OCI-LY7 (cell line): ENCODE measurements at regions not wholly inside any gene's neighbourhood (a gene's known extent, or its start where the extent isn't known, plus 50 kb on each side); places are given as distances from the start of the nearest gene placed in this dataset.

Experiments
- EZH2phosphoT487 ChIP-seq: fragments of 200-600 bp; sonication (generic); IDR thresholded peaks from 2 replicates; pipeline ENCODE4 v1.6.1; 2018; ENCODE audit warnings: low read depth, borderline replicate concordance, mild to moderate bottlenecking, mixed run types, antibody characterized with exemption, low read length, moderate library complexity, mixed read lengths
- TF ChIP-seq, protein P1 (sequence below): fragments of 200-600 bp; sonication (generic); conservative IDR thresholded peaks from 2 replicates; pipeline ENCODE4 v1.5.1; 2014; ENCODE audit warnings: mild to moderate bottlenecking, antibody characterized with exemption, low read length, moderate library complexity, mixed read lengths

DNA sequence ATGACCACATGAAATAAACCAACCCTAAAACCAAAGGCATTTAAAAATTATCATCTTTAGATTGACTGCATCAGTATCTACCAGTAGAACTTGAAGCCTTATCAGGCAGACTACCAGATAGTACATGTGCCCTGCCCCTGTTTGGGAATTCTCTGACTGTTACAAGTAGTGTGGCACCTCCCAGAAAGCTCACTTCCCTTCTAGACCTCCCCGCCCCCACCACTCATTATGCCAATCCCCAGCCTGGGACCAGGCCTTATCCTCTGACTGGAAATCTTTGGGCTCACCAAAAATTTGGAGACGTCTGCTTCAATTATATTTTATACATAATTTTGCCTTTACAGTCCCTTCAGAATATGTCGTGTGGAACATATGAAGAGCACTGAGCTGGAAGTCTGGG, 155.6 kb downstream of the TFAP2B start:
- TF ChIP-seq, protein P1, sequence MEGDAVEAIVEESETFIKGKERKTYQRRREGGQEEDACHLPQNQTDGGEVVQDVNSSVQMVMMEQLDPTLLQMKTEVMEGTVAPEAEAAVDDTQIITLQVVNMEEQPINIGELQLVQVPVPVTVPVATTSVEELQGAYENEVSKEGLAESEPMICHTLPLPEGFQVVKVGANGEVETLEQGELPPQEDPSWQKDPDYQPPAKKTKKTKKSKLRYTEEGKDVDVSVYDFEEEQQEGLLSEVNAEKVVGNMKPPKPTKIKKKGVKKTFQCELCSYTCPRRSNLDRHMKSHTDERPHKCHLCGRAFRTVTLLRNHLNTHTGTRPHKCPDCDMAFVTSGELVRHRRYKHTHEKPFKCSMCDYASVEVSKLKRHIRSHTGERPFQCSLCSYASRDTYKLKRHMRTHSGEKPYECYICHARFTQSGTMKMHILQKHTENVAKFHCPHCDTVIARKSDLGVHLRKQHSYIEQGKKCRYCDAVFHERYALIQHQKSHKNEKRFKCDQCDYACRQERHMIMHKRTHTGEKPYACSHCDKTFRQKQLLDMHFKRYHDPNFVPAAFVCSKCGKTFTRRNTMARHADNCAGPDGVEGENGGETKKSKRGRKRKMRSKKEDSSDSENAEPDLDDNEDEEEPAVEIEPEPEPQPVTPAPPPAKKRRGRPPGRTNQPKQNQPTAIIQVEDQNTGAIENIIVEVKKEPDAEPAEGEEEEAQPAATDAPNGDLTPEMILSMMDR: no peak
- no peak for TF ChIP-seq EZH2phosphoT487
